ENCODE measurements at regions not wholly inside any gene's neighbourhood (a gene's known extent, or its start where the extent isn't known, plus 50 kb on each side); places are given as distances from the start of the nearest gene placed in this dataset.

DNA sequence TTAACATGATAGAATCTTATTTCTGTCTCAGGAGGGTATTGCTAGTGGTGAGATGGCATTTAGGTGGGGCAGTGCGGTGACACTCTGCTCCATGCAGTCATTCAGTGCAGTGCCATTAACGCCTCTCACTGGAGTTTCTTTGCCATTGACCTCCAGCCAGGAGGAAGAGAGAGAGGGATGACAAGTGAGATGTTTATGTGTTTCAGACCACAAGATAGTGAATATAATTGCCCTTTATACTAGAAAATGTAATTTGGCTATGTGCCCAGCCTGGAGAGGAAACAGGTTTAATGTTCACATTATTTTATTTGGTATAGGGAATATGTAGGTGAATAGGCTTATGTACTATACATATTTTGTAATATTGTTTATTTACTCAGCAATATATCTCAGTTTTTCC lies 84.5 kb downstream of the ZIC1 start:
- H2AFZ ChIP-seq: no peak overlapping the region
- H3K4me3 Mint-ChIP-seq: no peak overlapping the region

DNA sequence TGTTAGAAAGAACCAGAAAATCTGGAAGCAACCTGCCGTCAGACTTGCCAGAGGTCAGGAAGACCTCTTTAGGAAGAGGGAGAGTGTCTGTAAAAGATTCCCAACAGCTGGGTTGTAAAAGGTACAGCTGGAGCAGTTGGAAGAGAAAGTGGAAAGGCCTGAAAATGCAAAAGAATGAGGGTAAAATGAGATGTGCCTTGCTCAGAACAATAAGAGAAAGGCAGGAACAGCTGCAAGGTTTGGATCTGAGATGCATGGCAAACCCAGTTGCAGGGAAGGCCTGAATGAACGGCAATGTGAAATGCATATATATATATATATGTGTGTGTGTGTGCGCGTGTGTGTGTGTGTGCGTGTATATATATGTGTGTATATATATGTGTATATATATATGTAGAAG lies 88.1 kb downstream of the ZIC1 start:
- Histone ChIP-seq H3K4me3 (no peak overlapping the region), H3K27ac (ENCODE audit: low read depth) (no peak overlapping the region), H3F3A (replicated peaks; ENCODE audit: low read depth) (no peaks in the 10 kb centered on the region), H2AFZ (no peak overlapping the region), H3K4me2 (no peak overlapping the region), H4K20me1 (replicated peaks; ENCODE audit: insufficient read depth) (no peaks in the 10 kb centered on the region), H3K79me2 (replicated peaks; ENCODE audit: insufficient read depth) (no peaks in the 10 kb centered on the region), H3K4me1 (ENCODE audit: insufficient read depth) (no peaks in the 10 kb centered on the region), H3K9me2 (ENCODE audit: insufficient read depth) (no peaks in the 10 kb centered on the region), H3K27me3 (ENCODE audit: insufficient read depth) (no peaks in the 10 kb centered on the region), H3K36me3 (ENCODE audit: insufficient read depth) (no peaks in the 10 kb centered on the region)
- no peak for TF ChIP-seq NANOG (IDR thresholded peaks at IDR 0.05; ENCODE audit: borderline replicate concordance)
- TF ChIP-seq, protein P1, sequence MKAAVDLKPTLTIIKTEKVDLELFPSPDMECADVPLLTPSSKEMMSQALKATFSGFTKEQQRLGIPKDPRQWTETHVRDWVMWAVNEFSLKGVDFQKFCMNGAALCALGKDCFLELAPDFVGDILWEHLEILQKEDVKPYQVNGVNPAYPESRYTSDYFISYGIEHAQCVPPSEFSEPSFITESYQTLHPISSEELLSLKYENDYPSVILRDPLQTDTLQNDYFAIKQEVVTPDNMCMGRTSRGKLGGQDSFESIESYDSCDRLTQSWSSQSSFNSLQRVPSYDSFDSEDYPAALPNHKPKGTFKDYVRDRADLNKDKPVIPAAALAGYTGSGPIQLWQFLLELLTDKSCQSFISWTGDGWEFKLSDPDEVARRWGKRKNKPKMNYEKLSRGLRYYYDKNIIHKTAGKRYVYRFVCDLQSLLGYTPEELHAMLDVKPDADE (IDR thresholded peaks at IDR 0.05): no peak
- TF ChIP-seq, protein P2, sequence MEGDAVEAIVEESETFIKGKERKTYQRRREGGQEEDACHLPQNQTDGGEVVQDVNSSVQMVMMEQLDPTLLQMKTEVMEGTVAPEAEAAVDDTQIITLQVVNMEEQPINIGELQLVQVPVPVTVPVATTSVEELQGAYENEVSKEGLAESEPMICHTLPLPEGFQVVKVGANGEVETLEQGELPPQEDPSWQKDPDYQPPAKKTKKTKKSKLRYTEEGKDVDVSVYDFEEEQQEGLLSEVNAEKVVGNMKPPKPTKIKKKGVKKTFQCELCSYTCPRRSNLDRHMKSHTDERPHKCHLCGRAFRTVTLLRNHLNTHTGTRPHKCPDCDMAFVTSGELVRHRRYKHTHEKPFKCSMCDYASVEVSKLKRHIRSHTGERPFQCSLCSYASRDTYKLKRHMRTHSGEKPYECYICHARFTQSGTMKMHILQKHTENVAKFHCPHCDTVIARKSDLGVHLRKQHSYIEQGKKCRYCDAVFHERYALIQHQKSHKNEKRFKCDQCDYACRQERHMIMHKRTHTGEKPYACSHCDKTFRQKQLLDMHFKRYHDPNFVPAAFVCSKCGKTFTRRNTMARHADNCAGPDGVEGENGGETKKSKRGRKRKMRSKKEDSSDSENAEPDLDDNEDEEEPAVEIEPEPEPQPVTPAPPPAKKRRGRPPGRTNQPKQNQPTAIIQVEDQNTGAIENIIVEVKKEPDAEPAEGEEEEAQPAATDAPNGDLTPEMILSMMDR (conservative IDR thresholded peaks at IDR 0.05; ENCODE audit: low read depth in 2 of 2): no peak
- TF ChIP-seq JUNB (IDR thresholded peaks at IDR 0.05; ENCODE audit: unreplicated experiment): no peak
- TF ChIP-seq, protein P3, sequence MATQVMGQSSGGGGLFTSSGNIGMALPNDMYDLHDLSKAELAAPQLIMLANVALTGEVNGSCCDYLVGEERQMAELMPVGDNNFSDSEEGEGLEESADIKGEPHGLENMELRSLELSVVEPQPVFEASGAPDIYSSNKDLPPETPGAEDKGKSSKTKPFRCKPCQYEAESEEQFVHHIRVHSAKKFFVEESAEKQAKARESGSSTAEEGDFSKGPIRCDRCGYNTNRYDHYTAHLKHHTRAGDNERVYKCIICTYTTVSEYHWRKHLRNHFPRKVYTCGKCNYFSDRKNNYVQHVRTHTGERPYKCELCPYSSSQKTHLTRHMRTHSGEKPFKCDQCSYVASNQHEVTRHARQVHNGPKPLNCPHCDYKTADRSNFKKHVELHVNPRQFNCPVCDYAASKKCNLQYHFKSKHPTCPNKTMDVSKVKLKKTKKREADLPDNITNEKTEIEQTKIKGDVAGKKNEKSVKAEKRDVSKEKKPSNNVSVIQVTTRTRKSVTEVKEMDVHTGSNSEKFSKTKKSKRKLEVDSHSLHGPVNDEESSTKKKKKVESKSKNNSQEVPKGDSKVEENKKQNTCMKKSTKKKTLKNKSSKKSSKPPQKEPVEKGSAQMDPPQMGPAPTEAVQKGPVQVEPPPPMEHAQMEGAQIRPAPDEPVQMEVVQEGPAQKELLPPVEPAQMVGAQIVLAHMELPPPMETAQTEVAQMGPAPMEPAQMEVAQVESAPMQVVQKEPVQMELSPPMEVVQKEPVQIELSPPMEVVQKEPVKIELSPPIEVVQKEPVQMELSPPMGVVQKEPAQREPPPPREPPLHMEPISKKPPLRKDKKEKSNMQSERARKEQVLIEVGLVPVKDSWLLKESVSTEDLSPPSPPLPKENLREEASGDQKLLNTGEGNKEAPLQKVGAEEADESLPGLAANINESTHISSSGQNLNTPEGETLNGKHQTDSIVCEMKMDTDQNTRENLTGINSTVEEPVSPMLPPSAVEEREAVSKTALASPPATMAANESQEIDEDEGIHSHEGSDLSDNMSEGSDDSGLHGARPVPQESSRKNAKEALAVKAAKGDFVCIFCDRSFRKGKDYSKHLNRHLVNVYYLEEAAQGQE (IDR thresholded peaks at IDR 0.05; ENCODE audit: unreplicated experiment): no peak
- TF ChIP-seq ZNF331 (CRISPR knock-in tag; IDR thresholded peaks at IDR 0.05; ENCODE audit: low read depth): no peak
- TF ChIP-seq POLR2AphosphoS5 (IDR thresholded peaks at IDR 0.05; ENCODE audit: low read depth): no peak
- no peak for TF ChIP-seq ZNF114 (CRISPR knock-in tag; IDR thresholded peaks at IDR 0.05)
- TF ChIP-seq, protein P4, sequence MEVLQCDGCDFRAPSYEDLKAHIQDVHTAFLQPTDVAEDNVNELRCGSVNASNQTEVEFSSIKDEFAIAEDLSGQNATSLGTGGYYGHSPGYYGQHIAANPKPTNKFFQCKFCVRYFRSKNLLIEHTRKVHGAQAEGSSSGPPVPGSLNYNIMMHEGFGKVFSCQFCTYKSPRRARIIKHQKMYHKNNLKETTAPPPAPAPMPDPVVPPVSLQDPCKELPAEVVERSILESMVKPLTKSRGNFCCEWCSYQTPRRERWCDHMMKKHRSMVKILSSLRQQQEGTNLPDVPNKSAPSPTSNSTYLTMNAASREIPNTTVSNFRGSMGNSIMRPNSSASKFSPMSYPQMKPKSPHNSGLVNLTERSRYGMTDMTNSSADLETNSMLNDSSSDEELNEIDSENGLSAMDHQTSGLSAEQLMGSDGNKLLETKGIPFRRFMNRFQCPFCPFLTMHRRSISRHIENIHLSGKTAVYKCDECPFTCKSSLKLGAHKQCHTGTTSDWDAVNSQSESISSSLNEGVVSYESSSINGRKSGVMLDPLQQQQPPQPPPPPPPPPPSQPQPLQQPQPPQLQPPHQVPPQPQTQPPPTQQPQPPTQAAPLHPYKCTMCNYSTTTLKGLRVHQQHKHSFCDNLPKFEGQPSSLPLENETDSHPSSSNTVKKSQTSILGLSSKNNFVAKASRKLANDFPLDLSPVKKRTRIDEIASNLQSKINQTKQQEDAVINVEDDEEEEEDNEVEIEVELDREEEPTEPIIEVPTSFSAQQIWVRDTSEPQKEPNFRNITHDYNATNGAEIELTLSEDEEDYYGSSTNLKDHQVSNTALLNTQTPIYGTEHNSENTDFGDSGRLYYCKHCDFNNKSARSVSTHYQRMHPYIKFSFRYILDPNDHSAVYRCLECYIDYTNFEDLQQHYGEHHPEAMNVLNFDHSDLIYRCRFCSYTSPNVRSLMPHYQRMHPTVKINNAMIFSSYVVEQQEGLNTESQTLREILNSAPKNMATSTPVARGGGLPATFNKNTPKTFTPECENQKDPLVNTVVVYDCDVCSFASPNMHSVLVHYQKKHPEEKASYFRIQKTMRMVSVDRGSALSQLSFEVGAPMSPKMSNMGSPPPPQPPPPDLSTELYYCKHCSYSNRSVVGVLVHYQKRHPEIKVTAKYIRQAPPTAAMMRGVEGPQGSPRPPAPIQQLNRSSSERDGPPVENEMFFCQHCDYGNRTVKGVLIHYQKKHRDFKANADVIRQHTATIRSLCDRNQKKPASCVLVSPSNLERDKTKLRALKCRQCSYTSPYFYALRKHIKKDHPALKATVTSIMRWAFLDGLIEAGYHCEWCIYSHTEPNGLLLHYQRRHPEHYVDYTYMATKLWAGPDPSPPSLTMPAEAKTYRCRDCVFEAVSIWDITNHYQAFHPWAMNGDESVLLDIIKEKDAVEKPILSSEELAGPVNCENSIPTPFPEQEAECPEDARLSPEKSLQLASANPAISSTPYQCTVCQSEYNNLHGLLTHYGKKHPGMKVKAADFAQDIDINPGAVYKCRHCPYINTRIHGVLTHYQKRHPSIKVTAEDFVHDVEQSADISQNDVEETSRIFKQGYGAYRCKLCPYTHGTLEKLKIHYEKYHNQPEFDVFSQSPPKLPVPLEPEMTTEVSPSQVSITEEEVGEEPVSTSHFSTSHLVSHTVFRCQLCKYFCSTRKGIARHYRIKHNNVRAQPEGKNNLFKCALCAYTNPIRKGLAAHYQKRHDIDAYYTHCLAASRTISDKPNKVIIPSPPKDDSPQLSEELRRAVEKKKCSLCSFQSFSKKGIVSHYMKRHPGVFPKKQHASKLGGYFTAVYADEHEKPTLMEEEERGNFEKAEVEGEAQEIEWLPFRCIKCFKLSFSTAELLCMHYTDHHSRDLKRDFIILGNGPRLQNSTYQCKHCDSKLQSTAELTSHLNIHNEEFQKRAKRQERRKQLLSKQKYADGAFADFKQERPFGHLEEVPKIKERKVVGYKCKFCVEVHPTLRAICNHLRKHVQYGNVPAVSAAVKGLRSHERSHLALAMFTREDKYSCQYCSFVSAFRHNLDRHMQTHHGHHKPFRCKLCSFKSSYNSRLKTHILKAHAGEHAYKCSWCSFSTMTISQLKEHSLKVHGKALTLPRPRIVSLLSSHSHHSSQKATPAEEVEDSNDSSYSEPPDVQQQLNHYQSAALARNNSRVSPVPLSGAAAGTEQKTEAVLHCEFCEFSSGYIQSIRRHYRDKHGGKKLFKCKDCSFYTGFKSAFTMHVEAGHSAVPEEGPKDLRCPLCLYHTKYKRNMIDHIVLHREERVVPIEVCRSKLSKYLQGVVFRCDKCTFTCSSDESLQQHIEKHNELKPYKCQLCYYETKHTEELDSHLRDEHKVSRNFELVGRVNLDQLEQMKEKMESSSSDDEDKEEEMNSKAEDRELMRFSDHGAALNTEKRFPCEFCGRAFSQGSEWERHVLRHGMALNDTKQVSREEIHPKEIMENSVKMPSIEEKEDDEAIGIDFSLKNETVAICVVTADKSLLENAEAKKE (CRISPR knock-in tag; IDR thresholded peaks at IDR 0.05): no peak
- no peak for TF ChIP-seq CREB1 (CRISPR knock-in tag; IDR thresholded peaks at IDR 0.05; ENCODE audit: low read depth)
- H3K36me3 Mint-ChIP-seq (ENCODE audit: low read depth): no peaks in the 10 kb centered on the region
- no peaks in the 10 kb centered on the region for H3K4me1 Mint-ChIP-seq
- ATAC-seq: no peak
- no peaks in the 10 kb centered on the region for H3K9me3 Mint-ChIP-seq
- DNase-seq (ENCODE audit: low spot score): no peak
- H3K27me3 Mint-ChIP-seq (ENCODE audit: insufficient read depth, low read depth, poor library complexity): no peaks in the 10 kb centered on the region
- no peak overlapping the region for H3K4me3 Mint-ChIP-seq
- H3K27ac Mint-ChIP-seq: no peak overlapping the region

More for the DNA sequence above, 84.5 kb downstream of the ZIC1 start:
- no peaks in the 10 kb centered on the region for H3F3A ChIP-seq (replicated peaks; ENCODE audit: low read depth)
- no peaks in the 10 kb centered on the region for H3K27me3 ChIP-seq (ENCODE audit: insufficient read depth)
- Mint-ChIP-seq H3K9me3 (no peaks in the 10 kb centered on the region), H3K36me3 (ENCODE audit: low read depth) (no peaks in the 10 kb centered on the region), H3K4me1 (no peaks in the 10 kb centered on the region), H3K27me3 (ENCODE audit: insufficient read depth, low read depth, poor library complexity) (no peaks in the 10 kb centered on the region), H3K27ac (no peak overlapping the region)
- H3K27ac ChIP-seq (ENCODE audit: low read depth): no peak overlapping the region
- H3K9me2 ChIP-seq (ENCODE audit: insufficient read depth): no peaks in the 10 kb centered on the region
- ATAC-seq: no peak
- no peaks in the 10 kb centered on the region for H3K79me2 ChIP-seq (replicated peaks; ENCODE audit: insufficient read depth)
- no peaks in the 10 kb centered on the region for H3K36me3 ChIP-seq (ENCODE audit: insufficient read depth)
- TF ChIP-seq EZH2 (IDR thresholded peaks at IDR 0.05; ENCODE audit: low read depth, unreplicated experiment) (no peak), POLR2AphosphoS5 (IDR thresholded peaks at IDR 0.05; ENCODE audit: low read depth) (no peak), JUNB (IDR thresholded peaks at IDR 0.05; ENCODE audit: unreplicated experiment) (no peak)
- H3K4me3 ChIP-seq: no peak overlapping the region
- DNase-seq (ENCODE audit: low spot score): no peak
- no peaks in the 10 kb centered on the region for H4K20me1 ChIP-seq (replicated peaks; ENCODE audit: insufficient read depth)
- H3K4me1 ChIP-seq (ENCODE audit: insufficient read depth): no peaks in the 10 kb centered on the region
- H3K4me2 ChIP-seq: no peak overlapping the region

Data from GM23338 (cell line).